ENCODE measurements at regions not wholly inside any gene's neighbourhood (a gene's known extent, or its start where the extent isn't known, plus 50 kb on each side); places are given as distances from the start of the nearest gene placed in this dataset.

GRCh38 chr18:70621710-70622109, 332.9 kb downstream of the SOCS6 start:
- Histone ChIP-seq H3K79me2 (ENCODE audit: insufficient read depth, low read length) (no peaks in the 10 kb centered on the region), H3K36me3 (ENCODE audit: insufficient read depth, low read length) (no peaks in the 10 kb centered on the region), H3K27ac (ENCODE audit: low read length) (peak overlapping the region; percentile 53), H4K20me1 (ENCODE audit: insufficient read depth, low read length) (no peaks in the 10 kb centered on the region), H3K4me3 (ENCODE audit: low read depth in 1 of 2, low read length in 2 of 2) (peak overlapping the region in 1 of 2 experiments; percentile 24; a peak in 1 of 4 replicates), H3K4me1 (ENCODE audit: insufficient read depth, low read length) (peaks cover 15% of the 10 kb centered on the region), H3K9me3 (ENCODE audit: insufficient read depth, low read length, severe bottlenecking) (no peaks in the 10 kb centered on the region), H3K9ac (ENCODE audit: low read depth, low read length) (peak overlapping the region; percentile 26; the same call in 1 of the 2 replicates), H2AFZ (ENCODE audit: low read depth, low read length) (0 out of 2 replicates have a peak overlapping the region, but pooled peaks have one; percentile 46), H3K4me2 (ENCODE audit: insufficient read depth, low read length) (peak overlapping the region; percentile 57), H3K27me3 (ENCODE audit: insufficient read depth, low read length, poor library complexity) (no peaks in the 10 kb centered on the region)
- ATAC-seq (ENCODE audit: insufficient read depth, low read depth): peak; percentile 95
- DNase-seq: peak; percentile 56
- TF ChIP-seq CTCF (IDR thresholded peaks at IDR 0.05; ENCODE audit: borderline replicate concordance, extremely low read depth, low read length, poor library complexity, severe bottlenecking): no peak
- no peak for TF ChIP-seq EZH2 (IDR thresholded peaks at IDR 0.05; ENCODE audit: borderline replicate concordance, low read depth, low read length, severe bottlenecking)

DNA sequence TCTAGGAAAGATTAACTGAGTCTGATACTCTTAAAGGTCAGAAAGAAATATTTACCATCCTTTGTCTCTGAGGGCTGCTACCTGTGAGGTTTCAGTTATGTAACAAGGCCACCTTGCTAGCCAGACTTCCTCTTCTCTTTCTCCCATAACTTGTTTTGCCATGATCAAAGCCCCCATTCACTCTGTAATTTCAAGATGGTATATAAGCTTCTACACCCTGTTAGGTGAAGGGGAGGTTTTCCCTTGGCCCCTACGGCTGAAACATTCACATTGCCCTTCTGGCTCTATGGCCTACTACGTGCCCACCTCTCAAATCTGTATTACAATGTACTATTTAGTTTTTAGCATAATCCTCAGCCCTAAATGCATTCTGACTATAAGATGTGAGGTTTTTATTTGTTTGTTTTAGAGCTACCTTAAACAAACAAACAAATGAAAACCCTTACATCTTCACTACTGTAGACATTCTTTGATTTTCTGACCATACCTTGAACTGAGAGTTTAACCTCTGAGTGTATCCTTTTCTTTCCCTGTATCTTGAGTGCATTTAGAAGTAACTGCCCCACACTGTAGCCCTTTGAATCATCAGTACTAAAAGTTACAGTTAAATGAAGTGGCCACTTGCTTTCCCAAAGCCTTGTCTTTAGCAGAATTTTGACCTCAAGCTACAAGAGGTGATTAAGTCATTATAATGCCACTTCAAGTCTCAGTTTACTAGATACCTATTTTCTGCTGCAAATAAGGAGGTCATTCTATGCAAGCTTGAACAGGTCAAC, 332.2 kb downstream of the SOCS6 start:
- ATAC-seq (ENCODE audit: insufficient read depth, low read depth) (no peak), DNase-seq (no peak)
- Histone ChIP-seq H3K4me2 (ENCODE audit: insufficient read depth, low read length) (peak overlapping the region; percentile 57; the same call in 1 of the 2 replicates), H3K9ac (ENCODE audit: low read depth, low read length) (no peak overlapping the region), H3K9me3 (ENCODE audit: insufficient read depth, low read length, severe bottlenecking) (no peaks in the 10 kb centered on the region), H4K20me1 (ENCODE audit: insufficient read depth, low read length) (no peaks in the 10 kb centered on the region), H2AFZ (ENCODE audit: low read depth, low read length) (no peak overlapping the region), H3K27me3 (ENCODE audit: insufficient read depth, low read length, poor library complexity) (no peaks in the 10 kb centered on the region), H3K79me2 (ENCODE audit: insufficient read depth, low read length) (no peaks in the 10 kb centered on the region), H3K4me1 (ENCODE audit: insufficient read depth, low read length) (peaks cover 15% of the 10 kb centered on the region), H3K36me3 (ENCODE audit: insufficient read depth, low read length) (no peaks in the 10 kb centered on the region), H3K27ac (ENCODE audit: low read length) (peak overlapping the region; percentile 4; the same call in 1 of the 2 replicates), H3K4me3 (ENCODE audit: low read depth in 1 of 2, low read length in 2 of 2) (no peak overlapping the region)
- TF ChIP-seq EZH2 (IDR thresholded peaks at IDR 0.05; ENCODE audit: borderline replicate concordance, low read depth, low read length, severe bottlenecking) (no peak), CTCF (IDR thresholded peaks at IDR 0.05; ENCODE audit: borderline replicate concordance, extremely low read depth, low read length, poor library complexity, severe bottlenecking) (no peak)

DNA sequence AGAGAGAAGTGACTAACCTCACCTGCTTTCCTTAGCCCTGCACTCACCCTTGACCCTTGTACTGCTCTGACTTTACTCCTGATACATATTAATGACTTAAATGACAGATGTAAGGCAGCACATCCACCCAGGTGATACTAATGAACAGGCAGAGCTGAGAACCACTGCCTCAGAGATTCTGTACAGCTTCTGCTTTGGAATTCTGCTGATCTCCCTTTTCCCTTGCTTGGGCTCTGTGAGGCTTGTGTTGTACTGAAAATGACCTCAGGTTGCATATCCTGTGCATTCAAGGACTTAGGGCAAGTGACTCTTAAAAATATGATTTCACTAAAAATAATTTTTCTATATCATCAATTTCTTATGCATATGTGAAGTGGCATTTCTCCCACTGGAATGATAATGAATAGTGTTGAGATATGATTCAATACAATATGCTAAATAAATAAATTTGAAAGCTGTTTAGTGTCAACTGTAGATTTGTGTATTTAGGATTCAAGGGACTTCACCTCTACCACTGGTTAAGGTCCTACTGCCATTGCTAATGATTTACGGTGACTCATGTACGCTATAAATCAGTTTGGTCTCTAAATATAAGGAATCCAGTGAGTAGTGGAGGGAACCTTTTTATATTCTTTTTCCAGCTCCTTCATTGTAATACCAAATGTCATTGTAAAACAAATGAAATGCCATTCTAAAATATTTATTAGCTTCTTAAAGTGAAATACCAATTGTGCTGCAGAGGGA, 328.3 kb downstream of the SOCS6 start:
- Histone ChIP-seq H3K4me2 (ENCODE audit: insufficient read depth, low read length) (no peak overlapping the region), H3K27ac (ENCODE audit: low read length) (no peak overlapping the region), H4K20me1 (ENCODE audit: insufficient read depth, low read length) (no peaks in the 10 kb centered on the region), H3K4me3 (ENCODE audit: low read depth in 1 of 2, low read length in 2 of 2) (no peak overlapping the region), H3K36me3 (ENCODE audit: insufficient read depth, low read length) (no peaks in the 10 kb centered on the region), H3K9ac (ENCODE audit: low read depth, low read length) (no peak overlapping the region), H3K9me3 (ENCODE audit: insufficient read depth, low read length, severe bottlenecking) (no peaks in the 10 kb centered on the region), H3K79me2 (ENCODE audit: insufficient read depth, low read length) (no peaks in the 10 kb centered on the region), H2AFZ (ENCODE audit: low read depth, low read length) (no peak overlapping the region), H3K27me3 (ENCODE audit: insufficient read depth, low read length, poor library complexity) (no peaks in the 10 kb centered on the region), H3K4me1 (ENCODE audit: insufficient read depth, low read length) (peaks cover 12% of the 10 kb centered on the region)
- ATAC-seq (ENCODE audit: insufficient read depth, low read depth) (no peak), DNase-seq (no peak)
- TF ChIP-seq CTCF (IDR thresholded peaks at IDR 0.05; ENCODE audit: borderline replicate concordance, extremely low read depth, low read length, poor library complexity, severe bottlenecking): no peak
- TF ChIP-seq EZH2 (IDR thresholded peaks at IDR 0.05; ENCODE audit: borderline replicate concordance, low read depth, low read length, severe bottlenecking): no peak
